Right lobe of liver (tissue), 4 donors: ENCODE measurements at regions not wholly inside any gene's neighbourhood (a gene's known extent, or its start where the extent isn't known, plus 50 kb on each side); places are given as distances from the start of the nearest gene placed in this dataset.

Experiments used
- POLR2A ChIP-seq: fragments of 450-650 bp; IDR thresholded peaks from one replicate; pipeline ENCODE4 v1.6.1; 2017; ENCODE audit warnings: antibody characterized with exemption, mild to moderate bottlenecking
- TF ChIP-seq, protein P1 (sequence below), 4 donors: fragments of 200-600 bp in 3 of 4; fragments of 450-650 bp in 1 of 4; IDR thresholded peaks; one replicate each; pipeline versions ENCODE4 v1.5.1 to v1.8.0; 2016 to 2022; ENCODE audit warnings: antibody characterized with exemption in 4 of 4, mild to moderate bottlenecking in 2 of 4
- donor health status: DM: no; HTN: no; CAD: no.
- donor health status: DM: no; HTN: no; CAD: no.
- donor health status: DM: no; HTN: yes; CAD: no.

GRCh38 chr1:62926681-62927252 is 142.8 kb downstream of the ATG4C start:
- TF ChIP-seq, protein P1, sequence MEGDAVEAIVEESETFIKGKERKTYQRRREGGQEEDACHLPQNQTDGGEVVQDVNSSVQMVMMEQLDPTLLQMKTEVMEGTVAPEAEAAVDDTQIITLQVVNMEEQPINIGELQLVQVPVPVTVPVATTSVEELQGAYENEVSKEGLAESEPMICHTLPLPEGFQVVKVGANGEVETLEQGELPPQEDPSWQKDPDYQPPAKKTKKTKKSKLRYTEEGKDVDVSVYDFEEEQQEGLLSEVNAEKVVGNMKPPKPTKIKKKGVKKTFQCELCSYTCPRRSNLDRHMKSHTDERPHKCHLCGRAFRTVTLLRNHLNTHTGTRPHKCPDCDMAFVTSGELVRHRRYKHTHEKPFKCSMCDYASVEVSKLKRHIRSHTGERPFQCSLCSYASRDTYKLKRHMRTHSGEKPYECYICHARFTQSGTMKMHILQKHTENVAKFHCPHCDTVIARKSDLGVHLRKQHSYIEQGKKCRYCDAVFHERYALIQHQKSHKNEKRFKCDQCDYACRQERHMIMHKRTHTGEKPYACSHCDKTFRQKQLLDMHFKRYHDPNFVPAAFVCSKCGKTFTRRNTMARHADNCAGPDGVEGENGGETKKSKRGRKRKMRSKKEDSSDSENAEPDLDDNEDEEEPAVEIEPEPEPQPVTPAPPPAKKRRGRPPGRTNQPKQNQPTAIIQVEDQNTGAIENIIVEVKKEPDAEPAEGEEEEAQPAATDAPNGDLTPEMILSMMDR (IDR thresholded peaks at IDR 0.05), result no peak
- no peak for TF ChIP-seq POLR2A
